ENCODE measurements at regions not wholly inside any gene's neighbourhood (a gene's known extent, or its start where the extent isn't known, plus 50 kb on each side); places are given as distances from the start of the nearest gene placed in this dataset.

DNA sequence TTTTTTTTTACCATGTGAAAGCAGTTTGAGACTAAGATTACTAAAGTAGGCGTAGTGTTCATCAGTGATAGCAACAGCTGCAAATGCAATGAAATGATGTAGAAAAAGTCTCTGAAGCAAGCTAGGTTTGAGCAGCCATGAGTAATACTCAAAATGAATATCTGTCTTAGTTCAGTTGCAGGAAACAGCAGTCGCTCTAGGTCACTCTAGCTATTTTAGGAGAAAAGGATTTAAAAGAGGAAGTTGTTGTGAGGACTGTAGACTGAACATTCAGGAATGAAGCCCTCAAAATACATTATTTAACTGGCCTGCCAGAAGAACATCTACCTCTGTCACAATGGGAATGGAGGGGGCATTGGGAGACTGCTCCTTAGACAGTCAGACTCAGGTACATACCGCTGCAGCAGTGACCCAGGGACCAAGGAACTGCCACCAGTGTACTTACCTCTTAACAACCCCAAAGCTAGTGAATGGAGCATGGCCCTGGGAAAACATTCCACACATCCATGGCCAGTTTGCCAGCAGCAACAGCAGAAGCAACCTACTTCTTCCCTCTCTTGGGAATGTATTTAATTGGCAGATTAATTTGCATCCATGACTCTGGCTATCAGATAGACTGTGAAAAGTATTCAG lies 243.0 kb upstream of the KHDRBS2 start:
- Histone ChIP-seq H3F3A (ENCODE audit: insufficient read depth, low read depth) (no peaks in the 10 kb centered on the region), H3K27ac (no peak overlapping the region), H3K9me2 (ENCODE audit: insufficient read depth) (no peaks in the 10 kb centered on the region), H3K4me2 (no peak overlapping the region), H2AFZ (no peak overlapping the region), H3K36me3 (ENCODE audit: low read depth) (no peaks in the 10 kb centered on the region), H3K9me3 (ENCODE audit: insufficient read depth, low read depth) (no peaks in the 10 kb centered on the region), H3K4me1 (replicated peaks; ENCODE audit: insufficient read depth) (no peaks in the 10 kb centered on the region), H3K79me2 (ENCODE audit: low read depth) (no peaks in the 10 kb centered on the region), H3K27me3 (ENCODE audit: insufficient read depth, low read depth) (no peaks in the 10 kb centered on the region), H3K4me3 (no peak overlapping the region), H4K20me1 (ENCODE audit: insufficient read depth) (no peaks in the 10 kb centered on the region)
- intact Hi-C loops (cut with micrococcal nuclease; ENCODE audit: unreplicated experiment) = no loop called here
- no peak for DNase-seq
- ChIA-PET CTCF (no interaction called here), POLR2A (ENCODE audit: unreplicated experiment) (no interaction called here)
- TF ChIP-seq, protein P1, sequence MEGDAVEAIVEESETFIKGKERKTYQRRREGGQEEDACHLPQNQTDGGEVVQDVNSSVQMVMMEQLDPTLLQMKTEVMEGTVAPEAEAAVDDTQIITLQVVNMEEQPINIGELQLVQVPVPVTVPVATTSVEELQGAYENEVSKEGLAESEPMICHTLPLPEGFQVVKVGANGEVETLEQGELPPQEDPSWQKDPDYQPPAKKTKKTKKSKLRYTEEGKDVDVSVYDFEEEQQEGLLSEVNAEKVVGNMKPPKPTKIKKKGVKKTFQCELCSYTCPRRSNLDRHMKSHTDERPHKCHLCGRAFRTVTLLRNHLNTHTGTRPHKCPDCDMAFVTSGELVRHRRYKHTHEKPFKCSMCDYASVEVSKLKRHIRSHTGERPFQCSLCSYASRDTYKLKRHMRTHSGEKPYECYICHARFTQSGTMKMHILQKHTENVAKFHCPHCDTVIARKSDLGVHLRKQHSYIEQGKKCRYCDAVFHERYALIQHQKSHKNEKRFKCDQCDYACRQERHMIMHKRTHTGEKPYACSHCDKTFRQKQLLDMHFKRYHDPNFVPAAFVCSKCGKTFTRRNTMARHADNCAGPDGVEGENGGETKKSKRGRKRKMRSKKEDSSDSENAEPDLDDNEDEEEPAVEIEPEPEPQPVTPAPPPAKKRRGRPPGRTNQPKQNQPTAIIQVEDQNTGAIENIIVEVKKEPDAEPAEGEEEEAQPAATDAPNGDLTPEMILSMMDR (conservative IDR thresholded peaks at IDR 0.05) = no peak
- TF ChIP-seq EZH2 (IDR thresholded peaks at IDR 0.05; ENCODE audit: low read depth) = no peak
- BruUV-seq (replicated peaks) = no TSS peak

- intact Hi-C loops (cut with micrococcal nuclease; ENCODE audit: unreplicated experiment) = no loop called here
- no peak for DNase-seq
- Histone ChIP-seq H3K9me3 (ENCODE audit: insufficient read depth, low read depth) (no peaks in the 10 kb centered on the region), H3K27ac (no peak overlapping the region), H4K20me1 (ENCODE audit: insufficient read depth) (no peaks in the 10 kb centered on the region), H3K27me3 (ENCODE audit: insufficient read depth, low read depth) (no peaks in the 10 kb centered on the region), H3K36me3 (ENCODE audit: low read depth) (no peaks in the 10 kb centered on the region), H3K9me2 (ENCODE audit: insufficient read depth) (no peaks in the 10 kb centered on the region), H3K79me2 (ENCODE audit: low read depth) (no peaks in the 10 kb centered on the region), H3K4me2 (no peak overlapping the region), H3K4me3 (no peak overlapping the region), H2AFZ (no peak overlapping the region), H3K4me1 (replicated peaks; ENCODE audit: insufficient read depth) (no peaks in the 10 kb centered on the region), H3F3A (ENCODE audit: insufficient read depth, low read depth) (no peaks in the 10 kb centered on the region)
- TF ChIP-seq, protein P1 (conservative IDR thresholded peaks at IDR 0.05) = no peak
- TF ChIP-seq EZH2 (IDR thresholded peaks at IDR 0.05; ENCODE audit: low read depth) = no peak
- BruUV-seq (replicated peaks) = no TSS peak
- CTCF ChIA-PET = no interaction called here
- POLR2A ChIA-PET (ENCODE audit: unreplicated experiment) = no interaction called here
These were observed 237.6 kb upstream of the KHDRBS2 start for GRCh38 chr6:62523630-62524029.

DNA sequence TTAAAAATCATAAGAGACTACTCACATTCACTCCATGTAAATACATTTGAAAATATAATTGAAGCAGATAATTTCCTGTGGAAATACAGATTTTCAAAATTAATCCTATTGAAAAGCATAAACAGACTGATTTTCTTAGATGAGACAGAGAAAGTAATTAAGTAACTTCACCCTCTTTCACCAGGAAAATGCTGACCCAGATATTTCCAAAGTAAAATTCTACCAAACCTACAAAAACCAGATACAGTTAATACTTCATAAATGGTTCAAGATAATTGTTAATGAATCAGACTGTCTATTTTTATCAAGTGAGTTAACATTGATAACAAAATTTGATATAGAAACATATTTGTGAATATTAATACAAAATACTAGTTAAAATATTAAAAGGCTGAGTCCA lies 233.5 kb upstream of the KHDRBS2 start:
- Histone ChIP-seq H3K27ac (no peak overlapping the region), H3K27me3 (ENCODE audit: insufficient read depth, low read depth) (no peaks in the 10 kb centered on the region), H3K4me2 (no peak overlapping the region), H3K4me3 (no peak overlapping the region), H3K79me2 (ENCODE audit: low read depth) (no peaks in the 10 kb centered on the region), H3K9me2 (ENCODE audit: insufficient read depth) (no peaks in the 10 kb centered on the region), H4K20me1 (ENCODE audit: insufficient read depth) (no peaks in the 10 kb centered on the region), H3K4me1 (replicated peaks; ENCODE audit: insufficient read depth) (no peaks in the 10 kb centered on the region), H2AFZ (no peak overlapping the region), H3K36me3 (ENCODE audit: low read depth) (no peaks in the 10 kb centered on the region), H3K9me3 (ENCODE audit: insufficient read depth, low read depth) (no peaks in the 10 kb centered on the region), H3F3A (ENCODE audit: insufficient read depth, low read depth) (no peaks in the 10 kb centered on the region)
- no TSS peak for BruUV-seq (replicated peaks)
- ChIA-PET POLR2A (ENCODE audit: unreplicated experiment) (no interaction called here), CTCF (no interaction called here)
- DNase-seq = no peak
- no peak for TF ChIP-seq EZH2 (IDR thresholded peaks at IDR 0.05; ENCODE audit: low read depth)
- TF ChIP-seq, protein P1 (conservative IDR thresholded peaks at IDR 0.05) = no peak
- intact Hi-C loops (cut with micrococcal nuclease; ENCODE audit: unreplicated experiment) = no loop called here
